ENCODE measurements at regions not wholly inside any gene's neighbourhood (a gene's known extent, or its start where the extent isn't known, plus 50 kb on each side); places are given as distances from the start of the nearest gene placed in this dataset.

- no peak for TF ChIP-seq CTCF (IDR thresholded peaks at IDR 0.05; ENCODE audit: poor library complexity)
- no peak for TF ChIP-seq EZH2 (IDR thresholded peaks at IDR 0.05; ENCODE audit: borderline replicate concordance)
- no peak for TF ChIP-seq EZH2phosphoT487 (IDR thresholded peaks at IDR 0.05; ENCODE audit: low read depth, severe bottlenecking, unreplicated experiment)
Observed at GRCh38 chr9:81207651-81208050, 481.7 kb downstream of the TLE1 start.

All from hepatocyte (in vitro differentiated cells).